Esophagus muscularis mucosa (tissue), 4 donors: ENCODE measurements at regions not wholly inside any gene's neighbourhood (a gene's known extent, or its start where the extent isn't known, plus 50 kb on each side); places are given as distances from the start of the nearest gene placed in this dataset.

Experiments
- CTCF ChIP-seq, 3 experiments: fragments of 200-600 bp in 2 of 3; fragments of 450-650 bp in 1 of 3; sonication (generic) in 2 of 3; IDR thresholded peaks; one replicate each; pipeline ENCODE4 v1.5.1; 2017 to 2019; ENCODE audit warnings: antibody characterized with exemption in 3 of 3, mild to moderate bottlenecking in 2 of 3, moderate library complexity in 1 of 3
- EP300 ChIP-seq: sonication (generic); formaldehyde crosslinking; IDR thresholded peaks from one replicate; pipeline ENCODE4 v1.6.1; 2017; ENCODE audit warnings: antibody characterized with exemption
- POLR2A ChIP-seq: fragments of 450-650 bp; IDR thresholded peaks from one replicate; pipeline ENCODE4 v1.6.1; 2017; ENCODE audit warnings: antibody characterized with exemption, moderate library complexity, mild to moderate bottlenecking, low read depth
- POLR2AphosphoS5 ChIP-seq, 2 donors: sonication (generic); formaldehyde crosslinking; IDR thresholded peaks; one replicate each; pipeline ENCODE4 v1.6.1; 2017; ENCODE audit warnings: antibody characterized with exemption in 2 of 2

- no peak for TF ChIP-seq CTCF (IDR thresholded peaks at IDR 0.05)
- TF ChIP-seq POLR2A = no peak
- TF ChIP-seq POLR2AphosphoS5 (IDR thresholded peaks at IDR 0.05) = no peak
- TF ChIP-seq EP300 = no peak
Observed at GRCh38 chr20:2207770-2208097, 88.1 kb upstream of the TGM3 start.
